CD4-positive, alpha-beta T cell treated with Interleukin-12 subunit alpha and Interleukin-12 subunit beta, for 1 hour (primary cell): ENCODE measurements at regions not wholly inside any gene's neighbourhood (a gene's known extent, or its start where the extent isn't known, plus 50 kb on each side); places are given as distances from the start of the nearest gene placed in this dataset.
"Not testable (repeated sequence)": the region's sequence is repeated elsewhere in the genome, so short reads cannot be mapped to it uniquely, and the experiment has no call there.

ENCODE experiments used
- DNase-seq: peaks from one replicate; pipeline ENCODE4 v3.0.0-alpha.2; 2020

DNA sequence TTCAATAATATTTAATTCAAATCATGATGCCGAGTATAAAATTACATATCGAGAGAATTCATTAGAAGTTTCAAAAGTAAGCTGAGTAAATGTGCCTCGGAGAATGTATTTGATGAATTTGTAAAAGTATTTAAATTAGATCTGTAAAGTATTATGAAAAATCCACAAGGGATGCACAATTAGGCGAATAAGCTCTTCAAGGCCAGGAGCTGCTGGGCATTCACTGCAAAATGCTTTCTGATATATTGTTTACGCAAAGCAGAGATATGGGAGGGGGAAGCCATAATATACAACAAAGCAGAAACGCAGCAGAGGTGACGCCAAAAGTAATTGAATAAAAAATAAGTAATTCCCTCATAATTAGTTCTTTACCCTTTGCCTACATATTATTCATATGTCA, 1121.5 kb upstream of the TENM3 start:
- no peak for DNase-seq

DNA sequence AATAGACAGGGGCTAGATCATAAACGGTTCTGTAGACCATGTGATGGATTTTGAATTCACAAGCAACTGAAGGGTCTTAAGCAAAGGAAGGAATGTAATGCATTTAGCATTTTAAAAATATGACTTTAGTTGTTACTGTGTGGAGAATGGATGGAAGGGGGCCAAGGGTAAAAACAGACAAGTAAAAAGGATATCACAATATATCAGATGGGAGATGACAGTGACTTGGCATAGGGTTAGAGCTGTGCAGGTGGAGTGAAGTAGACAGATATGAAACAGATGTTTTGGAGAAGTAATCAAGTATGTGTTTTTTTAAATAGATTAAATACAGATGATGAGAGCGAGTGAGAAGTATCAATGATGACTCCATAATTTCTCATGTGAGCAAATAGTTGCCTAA, 1116.0 kb upstream of the TENM3 start:
- DNase-seq, result no peak

DNA sequence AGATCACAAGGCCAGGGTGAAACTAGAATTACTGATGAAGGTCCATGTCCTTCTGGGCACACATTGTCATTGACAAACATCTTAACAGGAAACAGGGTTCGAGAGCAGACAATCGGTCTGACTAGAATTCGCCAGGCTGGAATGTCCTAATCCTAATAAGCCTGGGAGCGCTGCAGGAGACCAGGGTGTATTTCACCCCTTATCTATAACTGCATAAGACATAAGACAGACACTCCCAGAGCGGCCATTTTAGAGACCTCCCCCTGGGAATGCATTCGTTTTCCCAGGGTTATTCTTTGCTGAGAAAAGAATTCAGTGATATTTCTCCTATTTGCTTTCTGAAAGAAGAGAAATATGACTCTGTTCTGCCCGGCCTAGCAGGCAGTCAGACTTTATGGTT, 1112.9 kb upstream of the TENM3 start:
- DNase-seq, result not testable (repeated sequence)

DNA sequence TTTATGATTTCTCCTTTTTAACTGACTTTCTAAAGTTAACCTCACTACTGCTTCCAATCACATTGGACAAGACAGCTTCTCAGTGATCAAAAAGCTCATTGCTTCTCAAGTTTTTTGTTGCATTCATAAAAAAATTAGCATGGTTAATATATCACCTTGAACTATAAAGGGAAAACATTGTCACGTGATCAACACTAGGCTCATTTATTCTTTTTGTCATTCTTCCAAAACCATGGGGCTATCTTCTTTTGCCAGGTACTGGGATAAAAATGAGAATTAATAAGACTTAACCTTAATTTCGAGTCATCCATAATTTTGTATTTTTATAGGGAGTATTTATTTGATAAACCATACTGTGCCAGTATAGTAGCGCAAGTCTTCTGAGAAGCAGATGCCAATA, 1105.9 kb upstream of the TENM3 start:
- DNase-seq, result no peak

- no peak for DNase-seq
These were observed 1105.1 kb upstream of the TENM3 start for GRCh38 chr4:181138116-181138515.

GRCh38 chr4:181140037-181140603, 1103.1 kb upstream of the TENM3 start:
- no peak for DNase-seq

- peak; percentile 61 for DNase-seq
These were observed 1099.8 kb upstream of the TENM3 start for GRCh38 chr4:181143250-181143854.

DNA sequence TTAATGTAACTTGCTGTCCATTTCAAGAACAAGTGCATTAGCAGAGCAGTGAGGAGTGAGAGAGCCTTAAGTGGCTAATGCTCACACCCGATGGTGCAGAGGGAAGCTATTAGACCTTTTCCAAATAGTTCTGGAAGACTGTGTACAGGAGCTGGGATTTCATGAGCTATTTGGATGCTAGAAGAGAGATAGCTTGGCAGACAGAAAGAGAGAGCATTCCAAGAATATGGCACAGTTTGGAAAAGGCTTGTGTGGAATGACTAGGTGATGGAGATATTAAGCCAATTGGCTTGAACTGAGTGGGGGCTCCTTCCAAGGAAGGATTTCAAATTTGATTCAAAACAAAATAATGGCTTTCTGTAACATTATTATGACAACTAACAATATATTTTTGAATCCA, 1097.2 kb upstream of the TENM3 start:
- no peak for DNase-seq

DNA sequence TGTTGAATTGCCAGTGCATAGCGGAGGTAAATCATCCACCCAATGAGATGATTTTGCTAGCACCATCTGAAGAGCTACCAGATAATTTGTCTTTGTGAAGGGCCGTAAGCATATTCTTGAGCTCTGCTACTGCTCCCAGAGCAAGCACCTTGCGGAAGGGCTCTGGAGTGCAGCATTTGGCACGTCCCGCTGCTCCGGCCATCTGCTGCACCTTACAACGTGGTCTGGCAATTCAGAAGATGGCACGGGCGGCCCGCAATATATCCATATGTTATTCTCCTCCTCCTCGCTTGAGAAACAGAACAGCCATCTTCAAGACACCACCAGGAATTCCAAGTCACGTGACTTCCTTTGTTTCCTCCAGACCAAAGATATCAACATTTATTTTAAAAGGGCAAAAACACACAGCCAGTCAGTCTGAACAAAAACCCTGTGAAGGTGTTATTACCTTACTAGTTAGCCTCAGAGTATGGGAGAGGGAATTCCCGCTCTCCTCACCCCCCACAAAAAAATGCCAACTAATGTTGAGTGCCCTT, 1095.7 kb upstream of the TENM3 start:
- no peak for DNase-seq

DNA sequence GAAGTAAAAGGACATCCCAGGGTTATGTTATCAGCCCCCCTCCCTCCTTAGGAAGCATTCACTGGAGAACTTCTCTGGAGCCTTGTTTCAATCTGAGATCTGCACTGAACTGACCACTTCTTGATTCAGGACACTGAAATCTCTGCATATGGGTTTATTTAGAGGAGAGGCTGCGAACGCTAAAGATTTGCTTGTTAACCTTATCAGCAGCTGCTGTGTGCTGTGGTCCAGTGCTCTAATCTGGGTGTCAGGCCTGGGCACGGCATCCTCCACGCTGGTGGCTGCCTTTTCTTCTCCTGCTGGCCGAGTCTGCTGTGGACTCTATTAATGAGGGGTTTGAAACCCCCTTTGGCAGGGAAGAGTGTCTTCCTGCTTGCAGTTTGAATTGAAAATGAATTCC, 1094.7 kb upstream of the TENM3 start:
- no peak for DNase-seq

GRCh38 chr4:181150191-181150590, 1093.0 kb upstream of the TENM3 start:
- no peak for DNase-seq

- no peak for DNase-seq
These were observed 1091.3 kb upstream of the TENM3 start for GRCh38 chr4:181151856-181152255.

GRCh38 chr4:181157647-181158046, 1085.6 kb upstream of the TENM3 start:
- no peak for DNase-seq

DNA sequence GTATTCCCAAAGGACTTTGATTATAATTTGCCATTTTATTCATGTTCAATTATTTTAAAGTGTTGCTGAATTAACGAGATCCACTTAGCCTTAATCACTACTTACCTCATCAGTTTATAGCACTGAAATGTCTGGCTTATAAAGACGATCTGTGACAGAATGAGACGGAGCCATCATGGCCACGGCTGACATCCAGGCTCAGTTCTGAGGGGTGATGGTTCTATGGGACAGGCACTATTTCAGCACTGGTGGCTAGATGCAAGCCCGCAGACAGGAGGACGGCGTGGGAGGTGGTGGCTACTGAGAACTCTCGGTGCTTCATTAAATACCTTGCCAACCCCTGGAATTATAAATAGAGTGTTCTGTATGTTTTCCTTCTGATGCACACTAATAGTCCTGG, 1084.2 kb upstream of the TENM3 start:
- DNase-seq, result no peak

GRCh38 chr4:181161669-181162068, 1081.5 kb upstream of the TENM3 start:
- DNase-seq, result no peak

GRCh38 chr4:181162266-181162665, 1080.9 kb upstream of the TENM3 start:
- DNase-seq, result no peak

DNA sequence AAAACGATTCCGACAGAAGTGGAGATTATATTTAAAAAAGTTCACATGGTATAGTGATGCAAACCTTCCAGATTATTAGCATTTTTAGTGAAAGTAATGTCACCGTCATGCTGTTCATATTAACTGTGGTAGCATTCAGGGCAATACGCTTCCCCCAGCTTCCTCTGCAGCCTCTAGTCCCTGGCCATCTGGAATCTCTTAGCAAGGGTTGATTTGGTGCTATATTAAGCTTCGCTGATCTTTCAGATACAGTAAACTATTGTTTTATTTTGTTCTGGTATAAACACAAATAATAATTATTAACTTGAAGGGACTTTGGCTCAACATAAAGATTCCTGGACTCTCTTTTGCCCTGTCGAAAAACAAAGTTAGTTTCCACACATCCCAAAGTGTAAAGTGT, 1080.5 kb upstream of the TENM3 start:
- DNase-seq, result no peak

- no peak for DNase-seq
These were observed 1076.3 kb upstream of the TENM3 start for GRCh38 chr4:181166742-181167399.

DNA sequence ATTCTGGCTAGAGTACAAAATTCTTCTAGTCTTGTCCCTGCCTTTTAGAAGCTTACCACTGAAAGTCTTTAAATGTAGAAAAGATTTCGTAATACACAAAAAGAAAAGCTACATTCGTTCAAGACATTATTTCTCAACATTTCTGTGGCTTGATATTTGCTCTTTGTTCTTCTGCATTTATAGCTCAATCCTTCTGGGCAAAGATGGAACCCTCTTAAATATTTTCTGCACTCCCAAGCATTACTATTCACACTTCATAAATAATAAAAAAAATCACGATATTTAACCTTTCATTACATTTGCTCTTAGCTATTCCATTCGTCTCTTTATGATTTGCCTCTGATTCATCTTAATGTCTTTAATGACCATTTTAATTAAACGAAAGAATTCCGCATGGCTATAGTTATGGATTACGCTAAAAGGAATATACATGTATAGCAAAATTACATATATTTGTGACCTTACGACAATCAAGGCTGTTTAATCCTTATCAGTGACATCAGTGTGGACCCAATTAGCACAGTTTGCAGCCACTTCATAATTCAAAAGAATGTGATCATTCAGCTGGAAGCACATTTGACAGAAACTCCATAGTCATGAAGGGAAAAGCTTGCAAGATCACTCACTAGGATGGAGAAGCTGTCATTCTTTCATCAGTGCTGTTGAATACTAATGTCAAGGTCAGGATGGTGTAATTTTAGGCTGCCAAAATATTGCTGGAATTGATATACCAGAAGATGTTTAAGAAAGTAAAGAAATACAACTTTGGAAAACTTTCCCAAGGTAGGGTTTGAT, 1075.0 kb upstream of the TENM3 start:
- DNase-seq, result no peak

DNA sequence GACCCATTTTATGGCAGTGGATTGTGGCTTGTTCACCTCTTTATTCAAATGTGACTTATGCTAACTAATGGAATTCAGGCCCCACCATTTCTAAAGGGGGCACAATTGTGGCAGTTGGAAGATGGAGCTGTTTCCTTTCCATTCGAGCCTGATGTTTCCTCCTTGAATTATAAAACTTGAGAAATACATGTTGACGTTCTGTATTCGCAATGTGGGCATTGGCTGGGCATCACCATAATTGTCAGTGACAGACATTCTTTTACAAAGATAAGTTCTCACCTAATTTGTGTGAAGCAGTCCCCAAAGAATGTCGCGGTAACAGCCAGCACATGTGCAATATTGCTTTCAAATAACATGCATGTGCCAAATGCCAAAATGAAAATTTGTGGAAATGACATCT, 1070.2 kb upstream of the TENM3 start:
- no peak for DNase-seq

DNA sequence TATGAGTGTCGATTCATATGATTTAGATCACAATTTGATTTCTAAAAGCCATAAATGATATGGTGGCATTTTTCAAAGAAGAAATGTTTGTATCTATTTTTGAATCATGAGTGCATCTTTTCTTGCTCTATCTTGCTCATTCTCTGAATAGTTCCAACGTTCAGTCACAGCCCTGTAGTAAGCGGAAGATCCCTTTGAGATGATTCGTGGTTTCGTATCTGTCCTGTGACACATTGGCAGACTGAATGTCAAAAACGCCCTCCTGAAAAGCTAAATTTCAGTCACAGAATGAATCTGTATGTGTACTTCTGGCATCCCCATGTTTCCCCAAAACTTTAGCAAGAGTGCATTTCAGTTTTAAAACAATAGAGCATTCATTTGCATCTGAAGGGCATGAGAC, 1066.9 kb upstream of the TENM3 start:
- DNase-seq, result no peak

- DNase-seq, result no peak
These were observed 1061.9 kb upstream of the TENM3 start for GRCh38 chr4:181181331-181181730.

DNA sequence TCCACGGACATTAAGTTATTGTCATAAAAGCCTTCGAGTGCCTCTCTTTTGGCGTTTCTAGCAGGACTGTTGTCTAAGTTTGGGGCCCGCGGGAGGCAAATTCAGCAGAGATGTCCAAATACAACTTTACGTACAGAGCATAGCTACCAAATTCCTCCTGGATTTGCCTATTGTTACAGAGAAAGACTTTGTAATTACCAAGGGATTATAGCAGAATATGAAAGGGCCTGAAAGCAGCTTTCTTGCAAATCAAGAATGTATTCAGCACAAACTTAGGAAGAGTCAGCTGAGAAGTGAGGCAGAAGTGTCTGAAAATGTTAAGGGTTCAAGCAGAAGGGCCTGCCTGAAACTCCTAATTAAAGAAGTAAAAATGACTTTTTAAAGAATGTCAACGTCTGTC, 1053.5 kb upstream of the TENM3 start:
- DNase-seq, result no peak
